Endothelial cell of umbilical vein (primary cell): ENCODE measurements at regions not wholly inside any gene's neighbourhood (a gene's known extent, or its start where the extent isn't known, plus 50 kb on each side); places are given as distances from the start of the nearest gene placed in this dataset.

Experiments
- EZH2 ChIP-seq: IDR thresholded peaks from 2 replicates; pipeline ENCODE4 v1.6.1; 2012; ENCODE audit warnings: borderline replicate concordance, low read depth, mild to moderate bottlenecking, moderate library complexity, low read length, inconsistent platforms; ENCODE audit not compliant: severe bottlenecking
- JUN ChIP-seq: IDR thresholded peaks from 2 replicates; pipeline ENCODE4 v1.6.1; 2011; ENCODE audit warnings: borderline replicate concordance, low read depth; ENCODE audit not compliant: insufficient read length, insufficient read depth
- POLR2A ChIP-seq: IDR thresholded peaks from 2 replicates; pipeline ENCODE4 v1.6.1; 2012; ENCODE audit warnings: low read depth, mild to moderate bottlenecking, control low read depth, low read length
- POLR2AphosphoS5 ChIP-seq: IDR thresholded peaks from 2 replicates; pipeline ENCODE4 v1.6.1; 2012; ENCODE audit warnings: low read depth, mild to moderate bottlenecking, control low read depth, low read length, moderate library complexity; ENCODE audit not compliant: insufficient read depth
- TF ChIP-seq, protein P1 (sequence below), 2 donors: IDR thresholded peaks; 1 replicate in 1 of 2; 2 replicates in 1 of 2; pipeline ENCODE4 v1.5.1; 2011; ENCODE audit warnings: low read length in 2 of 2, mild to moderate bottlenecking in 2 of 2, moderate library complexity in 2 of 2, control low read depth in 1 of 2, inconsistent platforms in 1 of 2, low read depth in 1 of 2; ENCODE audit not compliant: insufficient read depth in 1 of 2; ENCODE audit errors: extremely low read depth in 1 of 2

DNA sequence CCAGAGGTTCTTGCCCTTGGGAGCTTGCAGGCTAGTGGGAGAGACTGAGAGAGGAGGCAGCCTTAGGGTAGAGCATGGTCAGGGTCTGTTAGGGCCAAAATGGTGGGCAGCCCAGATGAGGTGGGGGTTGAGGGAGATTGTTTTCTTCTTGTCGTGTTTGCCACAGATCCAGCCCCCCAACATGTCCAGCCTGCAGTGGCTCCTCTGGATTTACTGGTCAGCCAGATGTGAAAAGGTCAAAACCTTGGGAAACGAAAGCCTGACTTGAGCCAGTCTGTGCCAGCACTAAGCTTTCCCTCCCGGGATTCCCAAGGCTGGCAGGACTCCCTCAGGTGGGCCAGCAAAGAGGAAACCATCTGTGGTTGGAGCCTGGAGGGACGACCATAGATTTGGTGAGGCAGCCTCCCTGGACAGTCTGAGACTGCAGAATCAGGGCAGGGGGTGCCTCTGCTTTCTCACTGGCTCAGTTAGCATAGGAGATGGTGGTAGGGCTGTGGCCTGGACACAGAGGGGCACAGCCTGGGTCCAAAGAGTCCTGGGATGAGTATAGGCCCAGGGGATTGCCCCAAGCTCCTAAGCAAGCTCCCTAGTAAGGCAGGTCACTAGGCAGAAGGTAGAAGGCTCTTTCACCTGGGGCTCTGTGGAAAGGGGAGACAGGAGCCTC is 51.2 kb upstream of the PRR23C start:
- TF ChIP-seq POLR2AphosphoS5 (no peak), POLR2A (no peak), JUN (no peak), EZH2 (no peak)
- TF ChIP-seq, protein P1, sequence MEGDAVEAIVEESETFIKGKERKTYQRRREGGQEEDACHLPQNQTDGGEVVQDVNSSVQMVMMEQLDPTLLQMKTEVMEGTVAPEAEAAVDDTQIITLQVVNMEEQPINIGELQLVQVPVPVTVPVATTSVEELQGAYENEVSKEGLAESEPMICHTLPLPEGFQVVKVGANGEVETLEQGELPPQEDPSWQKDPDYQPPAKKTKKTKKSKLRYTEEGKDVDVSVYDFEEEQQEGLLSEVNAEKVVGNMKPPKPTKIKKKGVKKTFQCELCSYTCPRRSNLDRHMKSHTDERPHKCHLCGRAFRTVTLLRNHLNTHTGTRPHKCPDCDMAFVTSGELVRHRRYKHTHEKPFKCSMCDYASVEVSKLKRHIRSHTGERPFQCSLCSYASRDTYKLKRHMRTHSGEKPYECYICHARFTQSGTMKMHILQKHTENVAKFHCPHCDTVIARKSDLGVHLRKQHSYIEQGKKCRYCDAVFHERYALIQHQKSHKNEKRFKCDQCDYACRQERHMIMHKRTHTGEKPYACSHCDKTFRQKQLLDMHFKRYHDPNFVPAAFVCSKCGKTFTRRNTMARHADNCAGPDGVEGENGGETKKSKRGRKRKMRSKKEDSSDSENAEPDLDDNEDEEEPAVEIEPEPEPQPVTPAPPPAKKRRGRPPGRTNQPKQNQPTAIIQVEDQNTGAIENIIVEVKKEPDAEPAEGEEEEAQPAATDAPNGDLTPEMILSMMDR (IDR thresholded peaks at IDR 0.05; ENCODE audit: extremely low read depth in 1 of 2, insufficient read depth in 1 of 2, low read depth in 1 of 2, low read length in 2 of 2), result no peak
